ENCODE measurements at regions not wholly inside any gene's neighbourhood (a gene's known extent, or its start where the extent isn't known, plus 50 kb on each side); places are given as distances from the start of the nearest gene placed in this dataset.

DNA sequence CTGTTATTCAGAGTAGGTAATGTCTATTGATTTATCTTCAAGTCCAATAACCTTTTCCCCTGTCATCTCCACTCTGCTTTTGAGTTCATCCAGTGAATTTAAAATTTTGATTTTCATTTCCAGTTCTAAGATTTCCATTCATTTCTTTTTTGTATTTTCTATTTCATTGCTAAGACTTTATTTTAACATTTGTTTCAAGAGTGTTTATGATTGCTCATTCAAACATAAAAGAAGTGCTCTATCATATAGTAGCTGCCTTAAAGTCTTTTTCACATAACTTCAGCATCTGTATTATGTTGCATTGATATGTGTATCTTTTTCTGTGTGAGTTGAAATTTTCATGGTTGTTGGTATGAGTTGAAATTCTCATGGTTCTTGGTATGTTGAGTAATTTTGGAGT is 341.6 kb downstream of the SOX4 start:
- Histone ChIP-seq H3K9me3 (ENCODE audit: control insufficient read depth, low read depth, low read length) (no peaks in the 10 kb centered on the region), H2AK5ac (ENCODE audit: insufficient read length, low read length) (no peak overlapping the region), H3T11ph (ENCODE audit: low read length) (no peak overlapping the region), H2BK5ac (ENCODE audit: insufficient read length, low read length) (no peak overlapping the region), H4K91ac (ENCODE audit: insufficient read length, low read depth, low read length) (no peak overlapping the region), H3K79me1 (ENCODE audit: insufficient read depth, low read depth, low read length, poor library complexity, severe bottlenecking) (no peaks in the 10 kb centered on the region), H3K4me2 (ENCODE audit: insufficient read depth, insufficient read length, low read length) (no peak overlapping the region), H3K4ac (ENCODE audit: low read depth, low read length) (no peak overlapping the region), H2AFZ (ENCODE audit: low read length) (no peak overlapping the region), H3K18ac (ENCODE audit: insufficient read length, low read depth, low read length) (no peak overlapping the region), H3K56ac (ENCODE audit: insufficient read length, low read depth, low read length) (no peak overlapping the region), H4K8ac (replicated peaks; ENCODE audit: insufficient read length, low read depth, low read length) (no peak overlapping the region), H3K14ac (ENCODE audit: insufficient read depth, low read length) (no peak overlapping the region), H4K20me1 (ENCODE audit: control insufficient read depth, insufficient read depth, insufficient read length) (no peaks in the 10 kb centered on the region), H3K4me1 (ENCODE audit: insufficient read depth, low read length) (peaks cover 5% of the 10 kb centered on the region), H3K23ac (ENCODE audit: insufficient read length, low read depth, low read length) (no peak overlapping the region), H4K5ac (ENCODE audit: insufficient read length, low read depth, low read length) (no peak overlapping the region), H2BK120ac (ENCODE audit: low read depth, low read length, poor library complexity, severe bottlenecking) (no peak overlapping the region), H3K79me2 (ENCODE audit: insufficient read depth, low read length) (no peaks in the 10 kb centered on the region), H2BK12ac (ENCODE audit: insufficient read length, low read depth, low read length) (no peak overlapping the region), H2BK20ac (ENCODE audit: low read depth, low read length, poor library complexity, severe bottlenecking) (no peak overlapping the region), H3K27ac (ENCODE audit: insufficient read length, low read depth, low read length) (no peak overlapping the region), H3K27me3 (ENCODE audit: insufficient read depth, low read length) (no peaks in the 10 kb centered on the region), H3K9ac (ENCODE audit: extremely low read depth, insufficient read length, low read length) (no peak overlapping the region), H3K23me2 (ENCODE audit: insufficient read length, low read depth, low read length, poor library complexity, severe bottlenecking) (no peaks in the 10 kb centered on the region), H2BK15ac (ENCODE audit: low read depth, low read length) (no peak overlapping the region)
- H3K27ac Mint-ChIP-seq = no peak overlapping the region; a peak in 1 of 7 replicates
- H3K4me3 Mint-ChIP-seq = no peak overlapping the region
- TF ChIP-seq, protein P1, sequence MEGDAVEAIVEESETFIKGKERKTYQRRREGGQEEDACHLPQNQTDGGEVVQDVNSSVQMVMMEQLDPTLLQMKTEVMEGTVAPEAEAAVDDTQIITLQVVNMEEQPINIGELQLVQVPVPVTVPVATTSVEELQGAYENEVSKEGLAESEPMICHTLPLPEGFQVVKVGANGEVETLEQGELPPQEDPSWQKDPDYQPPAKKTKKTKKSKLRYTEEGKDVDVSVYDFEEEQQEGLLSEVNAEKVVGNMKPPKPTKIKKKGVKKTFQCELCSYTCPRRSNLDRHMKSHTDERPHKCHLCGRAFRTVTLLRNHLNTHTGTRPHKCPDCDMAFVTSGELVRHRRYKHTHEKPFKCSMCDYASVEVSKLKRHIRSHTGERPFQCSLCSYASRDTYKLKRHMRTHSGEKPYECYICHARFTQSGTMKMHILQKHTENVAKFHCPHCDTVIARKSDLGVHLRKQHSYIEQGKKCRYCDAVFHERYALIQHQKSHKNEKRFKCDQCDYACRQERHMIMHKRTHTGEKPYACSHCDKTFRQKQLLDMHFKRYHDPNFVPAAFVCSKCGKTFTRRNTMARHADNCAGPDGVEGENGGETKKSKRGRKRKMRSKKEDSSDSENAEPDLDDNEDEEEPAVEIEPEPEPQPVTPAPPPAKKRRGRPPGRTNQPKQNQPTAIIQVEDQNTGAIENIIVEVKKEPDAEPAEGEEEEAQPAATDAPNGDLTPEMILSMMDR (conservative IDR thresholded peaks at IDR 0.05) = no peak
- no peaks in the 10 kb centered on the region for H3K27me3 Mint-ChIP-seq (ENCODE audit: low read depth)
- H3K36me3 Mint-ChIP-seq (ENCODE audit: insufficient read depth in 1 of 3, low read depth in 3 of 3) = peaks cover 12 to 21% (median 13%) of the 10 kb centered on the region in 3 experiments
- H3K4me1 Mint-ChIP-seq = peaks cover 12% of the 10 kb centered on the region in 2 experiments
- no peak for DNase-seq
- peaks cover 7 to 10% of the 10 kb centered on the region in 2 experiments; a peak in 4 of 5 replicates for H3K9me3 Mint-ChIP-seq
